ENCODE measurements at regions not wholly inside any gene's neighbourhood (a gene's known extent, or its start where the extent isn't known, plus 50 kb on each side); places are given as distances from the start of the nearest gene placed in this dataset.
"Not testable (repeated sequence)": the region's sequence is repeated elsewhere in the genome, so short reads cannot be mapped to it uniquely, and the experiment has no call there.

- in situ Hi-C loops (cut with MboI; ENCODE audit: low pct_unique_long_range_greater_than_20kb, low sequenced_read_pairs) = no loop called here
- DNase-seq = no peak
Measured at GRCh38 chr2:167851323-167851860, 396.0 kb downstream of the STK39 start.

DNA sequence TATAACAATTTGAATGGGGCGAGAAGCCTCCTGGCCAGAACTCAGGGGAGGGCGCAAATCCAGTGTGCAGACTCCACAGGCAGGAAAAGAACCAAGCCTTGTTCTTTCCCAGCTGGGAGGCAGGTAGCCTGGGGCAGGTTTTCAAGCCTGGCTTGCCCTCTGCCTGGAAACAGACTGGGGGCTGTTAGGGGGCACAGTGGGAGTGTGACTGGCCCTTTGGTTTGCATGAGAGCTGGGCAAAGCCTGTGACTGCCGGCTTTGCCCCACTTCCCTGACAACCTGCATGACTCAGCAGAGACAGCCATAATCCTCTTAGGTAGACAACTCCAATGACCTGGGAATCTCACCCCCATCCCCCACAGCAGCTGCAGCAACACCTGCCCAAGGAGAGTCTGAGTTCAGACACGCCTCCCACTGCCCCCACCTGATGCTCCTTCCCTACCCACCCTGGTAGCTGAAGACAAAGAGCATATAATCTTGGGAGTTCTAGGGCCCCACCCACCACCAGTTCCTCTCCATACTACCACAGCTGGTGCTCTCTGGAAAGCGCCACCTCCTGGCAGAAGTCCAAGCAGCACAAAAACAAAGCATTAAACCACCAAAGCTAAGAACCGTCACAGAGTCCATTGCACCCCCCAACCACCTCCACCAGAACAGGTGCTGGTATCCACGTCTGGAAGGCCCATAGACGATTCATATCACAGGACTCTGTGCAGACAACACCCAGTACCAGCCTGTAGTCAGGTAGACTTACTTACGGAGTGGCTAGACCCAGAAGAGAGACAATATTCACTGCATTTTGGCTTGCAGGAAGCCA lies 402.5 kb downstream of the STK39 start:
- DNase-seq = peak; percentile 56
- in situ Hi-C loops (cut with MboI; ENCODE audit: low pct_unique_long_range_greater_than_20kb, low sequenced_read_pairs) = no loop called here

- in situ Hi-C loops (cut with MboI; ENCODE audit: low pct_unique_long_range_greater_than_20kb, low sequenced_read_pairs) = no loop called here
- DNase-seq = no peak
Measured at GRCh38 chr2:167843657-167844056, 403.7 kb downstream of the STK39 start.

GRCh38 chr2:167843217-167843616 lies 404.2 kb downstream of the STK39 start:
- no peak for DNase-seq
- in situ Hi-C loops (cut with MboI; ENCODE audit: low pct_unique_long_range_greater_than_20kb, low sequenced_read_pairs) = no loop called here

- no peak for DNase-seq
- in situ Hi-C loops (cut with MboI; ENCODE audit: low pct_unique_long_range_greater_than_20kb, low sequenced_read_pairs) = no loop called here
Measured at GRCh38 chr2:167842047-167842446, 405.3 kb downstream of the STK39 start.

DNA sequence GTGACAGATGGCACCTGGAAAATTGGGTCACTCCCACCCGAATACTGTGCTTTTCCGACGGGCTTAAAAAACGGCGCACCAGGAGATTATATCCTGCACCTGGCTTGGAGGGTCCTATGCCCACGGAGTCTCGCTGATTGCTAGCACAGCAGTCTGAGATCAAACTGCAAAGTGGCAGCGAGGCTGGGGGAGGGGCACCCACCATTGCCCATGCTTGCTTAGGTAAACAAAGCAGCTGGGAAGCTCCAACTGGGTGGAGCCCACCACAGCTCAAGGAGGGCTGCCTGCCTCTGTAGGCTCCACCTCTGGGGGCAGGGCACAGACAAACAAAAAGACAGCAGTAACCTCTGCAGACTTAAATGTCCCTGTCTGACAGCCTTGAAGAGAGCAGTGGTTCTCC lies 412.1 kb downstream of the STK39 start:
- in situ Hi-C loops (cut with MboI; ENCODE audit: low pct_unique_long_range_greater_than_20kb, low sequenced_read_pairs); DNase-seq: not testable (repeated sequence)

DNA sequence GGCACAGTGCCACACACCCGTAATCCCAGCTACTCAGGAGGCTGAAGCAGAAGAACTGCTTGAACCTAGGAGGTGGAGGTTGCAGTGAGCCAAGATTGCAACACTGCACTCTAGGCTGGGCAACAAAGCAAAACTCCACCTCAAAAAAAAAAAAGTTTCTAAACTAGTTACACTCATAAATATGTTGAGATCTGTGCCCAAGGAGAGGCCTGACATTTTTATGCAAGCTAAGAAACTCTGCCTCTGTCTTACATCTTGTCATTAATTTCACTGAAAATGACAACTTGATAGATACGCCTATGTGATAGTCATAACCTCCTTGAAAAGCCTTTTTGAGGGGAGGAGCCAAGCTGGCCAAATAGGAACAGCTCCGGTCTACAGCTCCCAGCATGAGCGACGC lies 412.7 kb downstream of the STK39 start:
- no peak for DNase-seq
- in situ Hi-C loops (cut with MboI; ENCODE audit: low pct_unique_long_range_greater_than_20kb, low sequenced_read_pairs) = no loop called here

DNA sequence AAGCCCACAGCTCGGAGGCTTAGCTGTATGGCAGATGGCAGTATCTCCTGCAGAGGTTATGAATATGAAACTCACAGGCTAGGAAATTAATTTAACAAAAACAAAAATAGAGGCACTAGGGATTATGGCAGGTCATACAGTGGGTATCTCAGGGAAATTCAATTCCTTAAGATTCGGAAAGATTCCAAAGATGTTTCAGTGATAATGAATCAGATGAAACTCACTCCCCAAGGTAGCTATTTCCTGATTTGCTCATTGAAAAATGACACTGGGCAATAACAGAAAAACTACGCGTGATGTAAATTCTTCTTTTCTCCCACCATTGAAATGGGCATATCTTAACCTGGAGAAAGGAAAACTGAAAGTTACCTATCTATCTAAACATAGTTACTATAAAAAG lies 414.1 kb downstream of the STK39 start:
- in situ Hi-C loops (cut with MboI; ENCODE audit: low pct_unique_long_range_greater_than_20kb, low sequenced_read_pairs) = no loop called here
- DNase-seq = no peak

DNA sequence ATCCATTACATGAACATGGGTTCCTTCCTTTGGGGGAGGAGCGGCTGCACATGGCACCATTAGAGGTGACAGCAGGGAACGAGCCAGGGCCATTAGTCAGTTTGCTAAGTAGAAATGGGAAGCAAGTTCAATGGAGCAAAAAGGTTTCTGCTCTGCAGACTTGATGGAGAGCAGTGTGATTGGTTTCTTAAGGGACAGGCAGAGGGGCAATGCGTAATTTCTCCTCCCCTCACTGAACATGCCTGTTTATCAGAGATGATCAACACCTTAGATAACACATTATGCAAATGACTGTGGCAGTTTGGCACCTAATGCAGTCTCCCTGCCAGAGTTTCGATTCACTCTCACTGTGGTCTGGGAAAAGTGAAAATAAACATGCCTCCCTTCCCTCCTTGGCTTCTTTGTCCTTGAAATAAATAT lies 414.5 kb downstream of the STK39 start:
- in situ Hi-C loops (cut with MboI; ENCODE audit: low pct_unique_long_range_greater_than_20kb, low sequenced_read_pairs) = no loop called here

DNA sequence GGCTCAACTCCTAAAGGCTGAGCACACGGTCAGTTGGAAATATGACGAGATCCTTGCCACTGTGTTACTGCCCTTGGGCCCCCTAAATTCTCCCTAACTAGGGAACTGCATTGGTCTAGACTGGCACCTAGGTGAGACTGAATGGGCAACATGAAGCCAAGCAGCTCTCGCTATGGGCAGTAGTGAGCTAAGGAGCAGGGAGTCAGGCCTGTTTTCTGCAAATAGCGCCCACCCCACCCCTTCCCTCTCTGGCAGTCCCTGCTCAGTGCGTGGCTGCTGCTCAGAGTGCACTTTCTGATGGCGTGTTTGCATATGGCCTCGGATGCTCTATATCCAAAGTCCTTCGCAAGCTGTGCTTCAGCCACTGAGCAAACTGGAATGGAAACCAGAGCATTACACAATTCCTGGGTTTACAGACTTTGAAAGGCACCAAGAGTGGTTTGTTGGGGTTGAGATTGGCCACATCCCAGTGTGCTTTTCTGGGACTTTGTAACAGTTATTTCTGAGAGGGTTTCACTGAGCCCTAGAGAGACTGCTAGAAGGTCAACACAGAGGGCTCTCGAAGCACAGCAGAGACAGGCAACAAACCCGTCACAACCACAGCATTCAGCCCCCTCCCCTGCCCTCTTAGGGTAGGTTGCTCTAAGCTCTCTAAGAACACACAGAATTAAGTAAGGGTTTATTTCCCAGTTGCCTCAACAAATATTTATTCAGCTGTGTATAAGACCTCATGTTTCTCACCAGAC lies 419.9 kb downstream of the STK39 start:
- DNase-seq = no peak
- in situ Hi-C loops (cut with MboI; ENCODE audit: low pct_unique_long_range_greater_than_20kb, low sequenced_read_pairs) = no loop called here

More for the DNA sequence above, 414.5 kb downstream of the STK39 start:
- DNase-seq = no peak

DNA sequence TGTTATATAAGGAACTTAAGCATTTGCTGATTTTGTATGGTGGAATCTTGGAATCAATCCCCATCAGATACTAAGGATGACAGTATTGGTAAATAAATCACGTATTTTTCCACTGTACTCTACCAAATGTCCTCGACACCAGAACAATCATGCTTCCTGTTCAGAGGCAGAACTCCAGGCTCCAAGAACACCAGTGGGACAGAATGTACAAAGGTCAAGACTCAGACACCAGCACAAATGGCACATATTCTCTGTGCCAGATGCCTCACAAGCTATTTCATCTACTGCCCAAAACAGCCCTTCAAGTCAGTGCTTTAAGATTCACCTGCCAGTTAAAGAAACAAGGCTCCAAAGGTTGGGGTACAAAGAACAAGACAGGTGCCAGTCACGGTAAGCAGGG lies 420.5 kb downstream of the STK39 start:
- no peak for DNase-seq
- in situ Hi-C loops (cut with MboI; ENCODE audit: low pct_unique_long_range_greater_than_20kb, low sequenced_read_pairs) = no loop called here

DNA sequence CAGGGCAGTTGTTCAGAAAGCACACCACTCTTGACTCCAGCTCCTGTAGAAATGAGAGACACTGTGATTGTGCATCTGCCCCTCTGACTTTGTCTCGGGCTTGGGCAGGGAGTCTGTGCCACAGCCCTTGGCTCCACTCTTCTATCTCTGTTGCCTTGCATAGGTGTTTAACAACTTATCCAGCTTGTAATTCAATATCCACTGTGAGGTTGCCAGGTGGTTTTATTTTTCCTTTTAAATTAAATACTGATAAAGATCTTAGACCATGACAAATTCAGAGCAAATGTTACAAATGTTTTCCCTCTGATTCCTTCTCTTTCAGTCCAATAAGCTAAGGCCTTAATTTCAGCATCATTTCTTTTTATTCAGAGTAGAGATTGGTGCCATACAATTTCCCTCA lies 421.7 kb downstream of the STK39 start:
- DNase-seq = no peak
- in situ Hi-C loops (cut with MboI; ENCODE audit: low pct_unique_long_range_greater_than_20kb, low sequenced_read_pairs) = no loop called here

GRCh38 chr2:167822690-167823465 lies 424.5 kb downstream of the STK39 start:
- in situ Hi-C loops (cut with MboI; ENCODE audit: low pct_unique_long_range_greater_than_20kb, low sequenced_read_pairs) = no loop called here
- DNase-seq = no peak

DNA sequence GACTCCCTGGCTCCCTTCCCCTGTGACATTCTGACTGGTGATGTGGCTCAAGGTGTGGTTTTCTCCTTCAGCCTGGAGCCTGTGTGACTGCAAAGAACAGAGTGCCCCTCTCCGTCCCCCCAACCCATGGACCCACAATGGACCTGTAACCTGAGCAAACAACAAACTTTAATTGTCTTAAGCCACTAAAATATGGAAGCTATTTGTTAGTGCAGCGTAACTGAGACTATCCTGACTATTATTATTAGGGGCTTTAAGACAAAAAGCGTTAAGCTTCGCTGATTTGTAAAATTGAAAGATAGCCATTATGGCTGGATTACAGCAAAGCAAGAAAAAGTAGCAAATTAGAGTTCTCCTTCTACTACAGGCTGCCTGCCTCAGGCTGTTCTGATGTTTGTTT lies 426.9 kb downstream of the STK39 start:
- in situ Hi-C loops (cut with MboI; ENCODE audit: low pct_unique_long_range_greater_than_20kb, low sequenced_read_pairs) = no loop called here
- no peak for DNase-seq

GRCh38 chr2:167818521-167818920 lies 428.9 kb downstream of the STK39 start:
- in situ Hi-C loops (cut with MboI; ENCODE audit: low pct_unique_long_range_greater_than_20kb, low sequenced_read_pairs) = no loop called here
- DNase-seq = no peak

DNA sequence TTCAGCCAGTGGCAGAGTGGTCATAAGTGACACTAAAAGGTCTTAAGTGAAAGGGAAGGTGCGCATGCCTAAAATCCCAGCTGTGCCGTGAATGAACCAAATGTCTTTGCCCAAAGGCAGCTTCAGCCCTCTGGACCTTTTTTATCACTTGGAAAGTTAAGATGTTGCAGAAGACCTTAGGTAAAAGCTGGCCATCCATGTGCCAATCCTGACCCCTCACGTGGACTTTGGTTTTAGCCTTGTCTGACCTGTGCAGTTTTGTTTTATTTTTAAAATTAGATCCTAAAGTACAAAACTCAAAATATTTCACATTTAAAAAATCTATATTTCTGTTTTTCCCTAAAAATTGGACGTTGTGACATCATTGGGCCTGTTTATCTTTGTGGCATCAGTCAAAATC lies 429.5 kb downstream of the STK39 start:
- in situ Hi-C loops (cut with MboI; ENCODE audit: low pct_unique_long_range_greater_than_20kb, low sequenced_read_pairs) = no loop called here
- DNase-seq = no peak

DNA sequence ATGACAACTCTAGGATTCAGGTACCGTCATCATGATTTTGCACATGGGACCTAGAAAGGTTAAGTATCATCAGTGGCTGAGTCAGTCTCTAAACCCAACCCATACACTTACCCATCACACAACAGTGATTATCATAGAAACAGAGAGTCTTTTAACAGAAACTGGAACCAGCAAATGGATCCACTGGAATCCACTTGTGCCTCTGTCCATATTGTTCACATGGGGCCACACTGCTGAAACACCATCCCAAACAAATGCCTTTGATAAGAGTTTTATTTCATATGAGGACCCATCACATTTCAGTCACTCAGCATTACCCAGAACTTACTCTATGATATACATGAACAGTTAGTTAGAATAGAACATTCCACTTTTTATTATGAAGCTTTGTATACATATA lies 430.0 kb downstream of the STK39 start:
- in situ Hi-C loops (cut with MboI; ENCODE audit: low pct_unique_long_range_greater_than_20kb, low sequenced_read_pairs) = no loop called here
- DNase-seq = no peak

GRCh38 chr2:167816874-167817290 lies 430.5 kb downstream of the STK39 start:
- no peak for DNase-seq
- in situ Hi-C loops (cut with MboI; ENCODE audit: low pct_unique_long_range_greater_than_20kb, low sequenced_read_pairs) = no loop called here

DNA sequence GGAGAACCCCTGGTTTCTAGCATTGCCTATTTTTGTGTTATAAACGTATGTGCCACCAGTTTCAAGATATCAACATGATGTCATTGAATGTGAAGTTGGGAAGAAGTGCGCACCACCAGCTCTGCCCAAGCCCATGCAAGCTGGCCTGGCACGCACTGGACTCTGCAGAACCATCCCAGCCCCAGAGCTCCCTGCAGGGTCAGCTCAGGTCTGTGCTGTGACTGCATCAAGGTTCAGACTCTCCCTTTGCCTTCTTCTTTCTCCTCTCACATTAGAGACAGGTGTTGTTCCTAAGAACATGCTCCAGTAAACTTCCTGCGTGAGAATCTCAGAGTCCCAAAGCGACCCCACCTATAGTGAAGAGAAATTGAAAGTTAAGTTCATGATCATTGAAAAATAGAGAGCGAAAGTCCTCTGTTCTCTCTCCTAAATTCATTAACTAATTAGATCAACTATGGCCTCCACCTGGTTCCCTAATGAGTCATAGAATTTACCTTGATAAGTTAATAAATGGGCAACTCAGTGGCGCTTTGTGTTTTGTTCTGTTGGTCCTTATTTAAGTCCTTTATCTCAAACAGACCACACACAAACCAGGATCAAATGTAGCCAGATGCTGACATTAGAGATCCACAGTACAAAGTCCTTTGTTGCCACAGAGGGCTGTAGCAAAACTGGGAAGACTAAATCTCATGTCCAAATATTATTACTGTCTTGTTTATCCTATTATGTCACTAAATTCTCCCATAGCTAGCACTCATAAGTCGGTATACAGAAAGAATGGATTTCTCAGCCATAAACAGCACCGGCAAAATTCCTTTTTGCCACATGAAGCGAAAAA lies 432.3 kb downstream of the STK39 start:
- no peak for DNase-seq
- in situ Hi-C loops (cut with MboI; ENCODE audit: low pct_unique_long_range_greater_than_20kb, low sequenced_read_pairs) = no loop called here
